ENCODE measurements at regions not wholly inside any gene's neighbourhood (a gene's known extent, or its start where the extent isn't known, plus 50 kb on each side); places are given as distances from the start of the nearest gene placed in this dataset.

- BruUV-seq (replicated peaks) = no TSS peak
- no peak overlapping the region for H3K27ac ChIP-seq (ENCODE audit: low read depth, low read length, poor library complexity, severe bottlenecking)
- no peaks in the 10 kb centered on the region for H3K9me3 ChIP-seq (ENCODE audit: low read depth, low read length, poor library complexity, severe bottlenecking)
- CTCF ChIA-PET = no interaction called here
- no peaks in the 10 kb centered on the region for H3K36me3 ChIP-seq (ENCODE audit: insufficient read depth, low read length, poor library complexity, severe bottlenecking)
- intact Hi-C loops (cut with micrococcal nuclease; ENCODE audit: unreplicated experiment) = no loop called here
- H3K4me1 ChIP-seq (ENCODE audit: insufficient read depth, low read length, poor library complexity, severe bottlenecking) = peaks cover 7% of the 10 kb centered on the region
- no peak for DNase-seq (ENCODE audit: low spot score)
- H3K4me3 ChIP-seq (ENCODE audit: low read depth, low read length, poor library complexity, severe bottlenecking) = no peak overlapping the region
- TF ChIP-seq EZH2 (IDR thresholded peaks at IDR 0.05; ENCODE audit: borderline replicate concordance, low read depth, low read length, poor library complexity, severe bottlenecking) = no peak
- TF ChIP-seq CTCF (conservative IDR thresholded peaks at IDR 0.05; ENCODE audit: low read depth, low read length) = no peak
- POLR2A ChIA-PET (ENCODE audit: low non-redundant PET) = no interaction called here
- no peaks in the 10 kb centered on the region for H3K27me3 ChIP-seq (replicated peaks; ENCODE audit: insufficient read depth, low read depth, low read length, poor library complexity)
Measured at GRCh38 chr13:85501616-85502015, 297.6 kb downstream of the SLITRK6 start.

GRCh38 chr13:85500696-85501256 is 298.4 kb downstream of the SLITRK6 start:
- no peak for TF ChIP-seq EZH2 (IDR thresholded peaks at IDR 0.05; ENCODE audit: borderline replicate concordance, low read depth, low read length, poor library complexity, severe bottlenecking)
- no peak for TF ChIP-seq CTCF (conservative IDR thresholded peaks at IDR 0.05; ENCODE audit: low read depth, low read length)
- no peaks in the 10 kb centered on the region for H3K27me3 ChIP-seq (replicated peaks; ENCODE audit: insufficient read depth, low read depth, low read length, poor library complexity)
- intact Hi-C loops (cut with micrococcal nuclease; ENCODE audit: unreplicated experiment) = no loop called here
- no peaks in the 10 kb centered on the region for H3K36me3 ChIP-seq (ENCODE audit: insufficient read depth, low read length, poor library complexity, severe bottlenecking)
- no peak overlapping the region for H3K27ac ChIP-seq (ENCODE audit: low read depth, low read length, poor library complexity, severe bottlenecking)
- ChIA-PET CTCF (no interaction called here), POLR2A (ENCODE audit: low non-redundant PET) (no interaction called here)
- DNase-seq (ENCODE audit: low spot score) = peak; percentile 70
- peaks cover 7% of the 10 kb centered on the region for H3K4me1 ChIP-seq (ENCODE audit: insufficient read depth, low read length, poor library complexity, severe bottlenecking)
- no peak overlapping the region for H3K4me3 ChIP-seq (ENCODE audit: low read depth, low read length, poor library complexity, severe bottlenecking)
- no peaks in the 10 kb centered on the region for H3K9me3 ChIP-seq (ENCODE audit: low read depth, low read length, poor library complexity, severe bottlenecking)
- BruUV-seq (replicated peaks) = no TSS peak

- TF ChIP-seq CTCF (conservative IDR thresholded peaks at IDR 0.05; ENCODE audit: low read depth, low read length) (no peak), EZH2 (IDR thresholded peaks at IDR 0.05; ENCODE audit: borderline replicate concordance, low read depth, low read length, poor library complexity, severe bottlenecking) (no peak)
- no peak overlapping the region for H3K27ac ChIP-seq (ENCODE audit: low read depth, low read length, poor library complexity, severe bottlenecking)
- DNase-seq (ENCODE audit: low spot score) = no peak
- POLR2A ChIA-PET (ENCODE audit: low non-redundant PET) = no interaction called here
- H3K4me1 ChIP-seq (ENCODE audit: insufficient read depth, low read length, poor library complexity, severe bottlenecking) = peaks cover 7% of the 10 kb centered on the region
- CTCF ChIA-PET = no interaction called here
- H3K9me3 ChIP-seq (ENCODE audit: low read depth, low read length, poor library complexity, severe bottlenecking) = no peaks in the 10 kb centered on the region
- H3K27me3 ChIP-seq (replicated peaks; ENCODE audit: insufficient read depth, low read depth, low read length, poor library complexity) = no peaks in the 10 kb centered on the region
- no peak overlapping the region for H3K4me3 ChIP-seq (ENCODE audit: low read depth, low read length, poor library complexity, severe bottlenecking)
- BruUV-seq (replicated peaks) = no TSS peak
- no peaks in the 10 kb centered on the region for H3K36me3 ChIP-seq (ENCODE audit: insufficient read depth, low read length, poor library complexity, severe bottlenecking)
- intact Hi-C loops (cut with micrococcal nuclease; ENCODE audit: unreplicated experiment) = no loop called here
Measured at GRCh38 chr13:85498774-85499173, 300.4 kb downstream of the SLITRK6 start.
